Kidney glomerular epithelial cell (primary cell): ENCODE measurements at regions not wholly inside any gene's neighbourhood (a gene's known extent, or its start where the extent isn't known, plus 50 kb on each side); places are given as distances from the start of the nearest gene placed in this dataset.

Experiments used
- DNase-seq: peaks from one replicate; lab custom pipeline; 2025; lab: John Stamatoyannopoulos, UW

- DNase-seq = no peak
Observed at GRCh38 chr3:76624164-76624563, 415.7 kb upstream of the ROBO2 start.

- no peak for DNase-seq
Observed at GRCh38 chr3:76627236-76627635, 412.7 kb upstream of the ROBO2 start.

GRCh38 chr3:76631251-76631650 is 408.6 kb upstream of the ROBO2 start:
- DNase-seq = no peak

GRCh38 chr3:76638006-76638405 is 401.9 kb upstream of the ROBO2 start:
- DNase-seq = no peak

GRCh38 chr3:76643623-76644304 is 396.1 kb upstream of the ROBO2 start:
- DNase-seq = no peak

- no peak for DNase-seq
Observed at GRCh38 chr3:76644305-76644675, 395.6 kb upstream of the ROBO2 start.

- DNase-seq = no peak
Observed at GRCh38 chr3:76645724-76646123, 394.2 kb upstream of the ROBO2 start.

GRCh38 chr3:76646921-76647562 is 392.9 kb upstream of the ROBO2 start:
- no peak for DNase-seq

GRCh38 chr3:76651784-76652183 is 388.1 kb upstream of the ROBO2 start:
- no peak for DNase-seq

GRCh38 chr3:76652524-76652923 is 387.4 kb upstream of the ROBO2 start:
- DNase-seq = no peak

GRCh38 chr3:76653640-76654251 is 386.2 kb upstream of the ROBO2 start:
- DNase-seq = no peak

- no peak for DNase-seq
Observed at GRCh38 chr3:76656531-76657070, 383.3 kb upstream of the ROBO2 start.

GRCh38 chr3:76657909-76658308 is 382.0 kb upstream of the ROBO2 start:
- DNase-seq = no peak

- no peak for DNase-seq
Observed at GRCh38 chr3:76661527-76662250, 378.2 kb upstream of the ROBO2 start.

GRCh38 chr3:76664816-76665215 is 375.1 kb upstream of the ROBO2 start:
- DNase-seq = no peak

- DNase-seq = no peak
Observed at GRCh38 chr3:76668653-76669052, 371.2 kb upstream of the ROBO2 start.

- DNase-seq = no peak
Observed at GRCh38 chr3:76669322-76669721, 370.6 kb upstream of the ROBO2 start.

- no peak for DNase-seq
Observed at GRCh38 chr3:76673171-76673570, 366.7 kb upstream of the ROBO2 start.

- no peak for DNase-seq
Observed at GRCh38 chr3:76679541-76679940, 360.4 kb upstream of the ROBO2 start.

- no peak for DNase-seq
Observed at GRCh38 chr3:76683256-76683655, 356.6 kb upstream of the ROBO2 start.

GRCh38 chr3:76684946-76685345 is 355.0 kb upstream of the ROBO2 start:
- no peak for DNase-seq

GRCh38 chr3:76685858-76686257 is 354.0 kb upstream of the ROBO2 start:
- peak; percentile 63 for DNase-seq

- DNase-seq = no peak
Observed at GRCh38 chr3:76687019-76687418, 352.9 kb upstream of the ROBO2 start.
